Caco-2 (cell line): ENCODE measurements at regions not wholly inside any gene's neighbourhood (a gene's known extent, or its start where the extent isn't known, plus 50 kb on each side); places are given as distances from the start of the nearest gene placed in this dataset.

Experiments
- BruUV-seq: library from RNA; stranded (reverse); fragments of 400-500 nt; replicated peaks from 2 replicates; lab custom pipeline; 2021; lab: Mats Ljungman, UMichigan
- CTCF ChIA-PET: fragments of 300-600 bp; sonication (Branson Sonifier 250); formaldehyde crosslinking; loops from one replicate; lab custom pipeline; 2022; ENCODE audit warnings: antibody characterized with exemption; lab: Charles Lee
- POLR2A ChIA-PET: fragments of 300-600 bp; sonication (Branson Sonifier 250); formaldehyde crosslinking; loops from one replicate; lab custom pipeline; 2022; ENCODE audit warnings: antibody characterized with exemption; lab: Charles Lee
- DNase-seq, 2 experiments: peaks; one replicate each; pipeline versions ENCODE4 v3.0.0 to v3.0.0-alpha.2; 2020 to 2022
- H3K27me3 ChIP-seq: replicated peaks from 2 replicates; pipeline ENCODE4 v1.6.0; 2011; ENCODE audit warnings: low read length; ENCODE audit not compliant: control insufficient read depth, insufficient read depth
- H3K36me3 ChIP-seq: 2 replicates; pipeline ENCODE4 v1.5.1; 2011; ENCODE audit warnings: low read length; ENCODE audit not compliant: control insufficient read depth, insufficient read depth
- H3K4me1 ChIP-seq: fragments of 250-450 bp; sonication (Bioruptor Pico); 2 replicates; pipeline ENCODE4 v1.5.1; 2020; ENCODE audit warnings: mild to moderate bottlenecking
- H3K4me3 ChIP-seq: 2 replicates; pipeline ENCODE4 v1.5.1; 2011; ENCODE audit warnings: low read depth, mild to moderate bottlenecking, control low read depth, low read length
- H3K9me3 ChIP-seq: fragments of 250-450 bp; sonication (Bioruptor Pico); 2 replicates; pipeline ENCODE4 v1.5.1; 2020; ENCODE audit warnings: mild to moderate bottlenecking, moderate library complexity
- H3K27ac Mint-ChIP-seq: one replicate; pipeline ENCODE4 v1.8.0; 2022; ENCODE audit warnings: mixed read lengths; ENCODE audit not compliant: unreplicated experiment
- H3K27me3 Mint-ChIP-seq: one replicate; pipeline ENCODE4 v1.8.0; 2022; ENCODE audit warnings: mixed read lengths; ENCODE audit not compliant: insufficient read depth, unreplicated experiment
- H3K36me3 Mint-ChIP-seq: one replicate; pipeline ENCODE4 v1.8.0; 2022; ENCODE audit warnings: mild to moderate bottlenecking, mixed read lengths; ENCODE audit not compliant: insufficient read depth, unreplicated experiment
- H3K4me1 Mint-ChIP-seq: one replicate; pipeline ENCODE4 v1.8.0; 2022; ENCODE audit warnings: low read depth, mixed read lengths; ENCODE audit not compliant: unreplicated experiment
- H3K4me3 Mint-ChIP-seq: one replicate; pipeline ENCODE4 v1.8.0; 2022; ENCODE audit warnings: mild to moderate bottlenecking, moderate library complexity, mixed read lengths; ENCODE audit not compliant: unreplicated experiment
- H3K9me3 Mint-ChIP-seq: one replicate; pipeline ENCODE4 v1.8.0; 2022; ENCODE audit warnings: mixed read lengths; ENCODE audit not compliant: unreplicated experiment
- CTCF ChIP-seq, 2 experiments: fragments of 200-600 bp in 1 of 2; IDR thresholded peaks; 1 replicate in 1 of 2; 2 replicates in 1 of 2; pipeline versions ENCODE4 v1.5.1 to v1.8.0; 2011 to 2022; ENCODE audit warnings: antibody characterized with exemption in 1 of 2, control low read depth in 1 of 2, inconsistent platforms in 1 of 2, low read depth in 1 of 2, low read length in 1 of 2, mild to moderate bottlenecking in 1 of 2, moderate library complexity in 1 of 2; ENCODE audit not compliant: insufficient read depth in 1 of 2, severe bottlenecking in 1 of 2, unreplicated experiment in 1 of 2
- intact Hi-C: fragments of 100-400 bp; cut with micrococcal nuclease; formaldehyde crosslinking; loops from one replicate; pipeline ENCODE4 v1.10.0; 2022; ENCODE audit not compliant: unreplicated experiment

GRCh38 chr18:34623557-34623956, 86.5 kb upstream of the DTNA start:
- ChIA-PET POLR2A (no interaction called here), CTCF (no interaction called here)
- Mint-ChIP-seq H3K27me3 (no peaks in the 10 kb centered on the region), H3K36me3 (peaks cover 9% of the 10 kb centered on the region), H3K4me1 (no peaks in the 10 kb centered on the region), H3K9me3 (peaks cover 19% of the 10 kb centered on the region), H3K4me3 (no peak overlapping the region), H3K27ac (no peak overlapping the region)
- Histone ChIP-seq H3K4me1 (no peaks in the 10 kb centered on the region), H3K36me3 (no peaks in the 10 kb centered on the region), H3K9me3 (no peaks in the 10 kb centered on the region), H3K27me3 (no peaks in the 10 kb centered on the region), H3K4me3 (no peak overlapping the region)
- BruUV-seq: no TSS peak
- DNase-seq: no peak
- intact Hi-C loops: no loop called here
- TF ChIP-seq CTCF (IDR thresholded peaks at IDR 0.05; ENCODE audit: insufficient read depth in 1 of 2, low read depth in 1 of 2, low read length in 1 of 2, severe bottlenecking in 1 of 2, unreplicated experiment in 1 of 2): no peak

DNA sequence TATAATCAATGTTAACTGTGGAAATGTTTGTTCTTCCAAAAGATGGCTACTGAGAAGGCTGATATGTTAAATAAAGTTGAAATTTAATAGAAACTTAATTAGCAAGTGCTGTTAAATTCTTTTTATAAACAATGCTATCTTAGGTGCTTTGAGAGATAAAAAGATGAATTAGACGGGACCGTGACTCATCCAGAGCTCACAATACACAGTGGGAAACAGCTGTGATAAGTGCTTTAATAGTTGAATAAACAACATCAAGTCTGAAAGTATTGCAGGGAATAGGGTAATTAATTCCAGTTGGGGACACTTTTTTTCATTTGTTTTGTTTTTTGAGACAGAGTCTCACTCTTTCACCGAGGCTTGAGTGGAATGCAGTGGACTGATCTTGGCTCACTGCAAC, 85.5 kb upstream of the DTNA start:
- no TSS peak for BruUV-seq
- Histone ChIP-seq H3K4me1 (no peaks in the 10 kb centered on the region), H3K9me3 (no peaks in the 10 kb centered on the region), H3K36me3 (no peaks in the 10 kb centered on the region), H3K4me3 (no peak overlapping the region), H3K27me3 (no peaks in the 10 kb centered on the region)
- Mint-ChIP-seq H3K4me1 (no peaks in the 10 kb centered on the region), H3K4me3 (no peak overlapping the region), H3K9me3 (peaks cover 9% of the 10 kb centered on the region), H3K27ac (no peak overlapping the region), H3K36me3 (peaks cover 7% of the 10 kb centered on the region), H3K27me3 (no peaks in the 10 kb centered on the region)
- ChIA-PET POLR2A (no interaction called here), CTCF (no interaction called here)
- DNase-seq: no peak
- intact Hi-C loops: no loop called here
- TF ChIP-seq CTCF (IDR thresholded peaks at IDR 0.05; ENCODE audit: insufficient read depth in 1 of 2, low read depth in 1 of 2, low read length in 1 of 2, severe bottlenecking in 1 of 2, unreplicated experiment in 1 of 2): no peak

GRCh38 chr18:34626404-34627136, 83.5 kb upstream of the DTNA start:
- intact Hi-C loops: no loop called here
- Histone ChIP-seq H3K4me3 (no peak overlapping the region), H3K4me1 (no peaks in the 10 kb centered on the region), H3K27me3 (no peaks in the 10 kb centered on the region), H3K36me3 (no peaks in the 10 kb centered on the region), H3K9me3 (no peaks in the 10 kb centered on the region)
- H3K36me3 Mint-ChIP-seq: no peaks in the 10 kb centered on the region
- no peak for TF ChIP-seq CTCF (IDR thresholded peaks at IDR 0.05; ENCODE audit: insufficient read depth in 1 of 2, low read depth in 1 of 2, low read length in 1 of 2, severe bottlenecking in 1 of 2, unreplicated experiment in 1 of 2)
- no peaks in the 10 kb centered on the region for H3K27me3 Mint-ChIP-seq
- DNase-seq: no peak
- ChIA-PET POLR2A (no interaction called here), CTCF (no interaction called here)
- H3K4me1 Mint-ChIP-seq: no peaks in the 10 kb centered on the region
- BruUV-seq: no TSS peak
- no peak overlapping the region for H3K27ac Mint-ChIP-seq
- H3K9me3 Mint-ChIP-seq: no peaks in the 10 kb centered on the region
- H3K4me3 Mint-ChIP-seq: no peak overlapping the region
